GM12878 (cell line): ENCODE measurements at regions not wholly inside any gene's neighbourhood (a gene's known extent, or its start where the extent isn't known, plus 50 kb on each side); places are given as distances from the start of the nearest gene placed in this dataset.

ENCODE experiments used
- ATAC-seq: fragments of 200-7000 bp; cut with Tn5 transposase; 3 replicates; pipeline ENCODE4 v1.9.1; 2020; ENCODE audit warnings: mild to moderate bottlenecking, moderate library complexity
- BruUV-seq: library from RNA; stranded (reverse); fragments of 400-500 nt; replicated peaks from 2 replicates; lab custom pipeline; 2021; lab: Mats Ljungman, UMichigan
- CTCF ChIA-PET: fragments of 300-600 bp; sonication (Branson Sonifier 250); formaldehyde crosslinking; extraction: SDS; loops from one replicate; lab custom pipeline; 2021; ENCODE audit warnings: inconsistent platforms; lab: Yijun Ruan, JAX
- POLR2A ChIA-PET: fragments of 350-600 bp; formaldehyde crosslinking; extraction: SDS; loops from one replicate; lab custom pipeline; 2021; ENCODE audit warnings: inconsistent platforms; lab: Charles Lee
- RAD21 ChIA-PET: fragments of 300-600 bp; sonication (Branson Sonifier 250); formaldehyde crosslinking; loops from one replicate; lab custom pipeline; 2023; ENCODE audit warnings: antibody characterized with exemption; ENCODE audit not compliant: unreplicated experiment; lab: Charles Lee
- SMC1A ChIA-PET: fragments of 300-600 bp; sonication (Branson Sonifier 250); formaldehyde crosslinking; loops from one replicate; lab custom pipeline; 2023; ENCODE audit not compliant: unreplicated experiment, uncharacterized antibody; lab: Charles Lee
- DNase-seq: peaks from one replicate; pipeline ENCODE4 v3.0.0-alpha.2; 2011; ENCODE audit warnings: low read depth, low spot score
- FAIRE-seq: peaks from 3 replicates; lab custom pipeline; 2011; peaks lifted over from hg19 to GRCh38; lab: Jason Lieb, UNC
- H2AFZ ChIP-seq: 2 replicates; pipeline ENCODE4 v1.6.0; 2011; ENCODE audit warnings: low read depth, low read length, control low read depth; ENCODE audit not compliant: control insufficient read depth
- H3K27ac ChIP-seq: 2 replicates; pipeline ENCODE4 v1.5.1; 2011; ENCODE audit warnings: control low read depth; ENCODE audit not compliant: control insufficient read depth, insufficient read depth
- H3K27me3 ChIP-seq, 2 experiments: replicated peaks in 1 of 2; 2 replicates each; pipeline versions ENCODE4 v1.6.0 to v1.6.1; 2011; ENCODE audit warnings: low read length in 1 of 2; ENCODE audit not compliant: control insufficient read depth in 2 of 2, insufficient read depth in 2 of 2
- H3K36me3 ChIP-seq, 2 experiments: 2 replicates each; pipeline ENCODE4 v1.5.1; 2011; ENCODE audit warnings: low read length in 1 of 2; ENCODE audit not compliant: control insufficient read depth in 2 of 2, insufficient read depth in 2 of 2
- H3K4me1 ChIP-seq: 2 replicates; pipeline ENCODE4 v1.6.1; 2011; ENCODE audit warnings: mild to moderate bottlenecking, low read length, moderate library complexity, mixed read lengths; ENCODE audit not compliant: control insufficient read depth, insufficient read depth
- H3K4me2 ChIP-seq: 2 replicates; pipeline ENCODE4 v1.6.0; 2011; ENCODE audit warnings: control low read depth; ENCODE audit not compliant: control insufficient read depth, insufficient read depth
- H3K4me3 ChIP-seq: fragments of 200-600 bp; sonication (generic); 2 replicates; pipeline ENCODE4 v1.5.1; 2016
- H3K79me2 ChIP-seq: 2 replicates; pipeline ENCODE4 v1.6.0; 2011; ENCODE audit warnings: low read length; ENCODE audit not compliant: control insufficient read depth, insufficient read depth
- H3K9ac ChIP-seq: 2 replicates; pipeline ENCODE4 v1.8.0; 2011; ENCODE audit warnings: low read length, control low read depth, mixed read lengths; ENCODE audit not compliant: control insufficient read depth, insufficient read depth
- H3K9me3 ChIP-seq: replicated peaks from 3 replicates; pipeline ENCODE4 v1.5.1; 2011; ENCODE audit warnings: mild to moderate bottlenecking, low read length; ENCODE audit not compliant: control insufficient read depth, insufficient read depth
- H4K20me1 ChIP-seq: 2 replicates; pipeline ENCODE4 v1.6.0; 2011; ENCODE audit not compliant: control insufficient read depth, insufficient read depth
- CHD4 ChIP-seq: fragments of 200-600 bp; sonication (generic); IDR thresholded peaks from 2 replicates; pipeline ENCODE4 v1.6.1; 2016; ENCODE audit warnings: mild to moderate bottlenecking
- KAT2A ChIP-seq: conservative IDR thresholded peaks from 2 replicates; pipeline ENCODE4 v1.6.1; 2011; ENCODE audit warnings: low read depth, low read length; ENCODE audit not compliant: control insufficient read depth
- RUNX3 ChIP-seq: IDR thresholded peaks from 2 replicates; pipeline ENCODE4 v1.6.1; 2012; ENCODE audit warnings: low read length, inconsistent platforms
- WGBS: methylation state at CpG from one replicate; pipeline ENCODE4 v1.1.6; 2016; ENCODE audit warnings: low lambda C conversion rate; ENCODE audit not compliant: insufficient replicate concordance, insufficient coverage; ENCODE audit errors: missing lambda C conversion rate; 5-methylcytosine and 5-hydroxymethylcytosine counted together
- in situ Hi-C: fragments of 300-500 bp; cut with MboI; formaldehyde crosslinking; loops from 9 replicates; pipeline ENCODE4 v1.14.3; 2018; ENCODE audit warnings: mixed read lengths
- intact Hi-C: fragments of 100-400 bp; cut with micrococcal nuclease; formaldehyde crosslinking; loops from one replicate; pipeline ENCODE4 v1.14.2; 2022; ENCODE audit not compliant: unreplicated experiment

- SMC1A ChIA-PET = no interaction called here
- in situ Hi-C loops (no loop called here), intact Hi-C loops (no loop called here)
- POLR2A ChIA-PET = no interaction called here
- Histone ChIP-seq H4K20me1 (no peaks in the 10 kb centered on the region), H3K4me1 (no peaks in the 10 kb centered on the region), H3K4me3 (no peak overlapping the region), H3K27ac (no peak overlapping the region), H3K9me3 (no peaks in the 10 kb centered on the region), H3K9ac (no peak overlapping the region), H3K36me3 (no peaks in the 10 kb centered on the region), H2AFZ (no peak overlapping the region), H3K27me3 (no peaks in the 10 kb centered on the region), H3K79me2 (no peaks in the 10 kb centered on the region), H3K4me2 (no peak overlapping the region)
- BruUV-seq = no TSS peak
- RAD21 ChIA-PET = no interaction called here
- CTCF ChIA-PET = no interaction called here
- no peak for DNase-seq
- FAIRE-seq = no peak
- 11% methylated on average over 2 of the region's 2 CpGs for WGBS
- ATAC-seq = no peak
- no peak for TF ChIP-seq KAT2A
Measured at GRCh38 chr15:29422606-29423005, 153.0 kb upstream of the NSMCE3 start.

- in situ Hi-C loops = no loop called here
- DNase-seq (no peak), FAIRE-seq (no peak), ATAC-seq (peak; percentile 21; the same call in 2 of the 3 replicates)
- Histone ChIP-seq H3K9ac (no peak overlapping the region), H3K4me2 (no peak overlapping the region), H3K9me3 (no peaks in the 10 kb centered on the region), H2AFZ (no peak overlapping the region), H3K4me3 (no peak overlapping the region), H3K79me2 (no peaks in the 10 kb centered on the region), H4K20me1 (no peaks in the 10 kb centered on the region), H3K27ac (no peak overlapping the region), H3K27me3 (no peaks in the 10 kb centered on the region), H3K36me3 (no peaks in the 10 kb centered on the region), H3K4me1 (no peaks in the 10 kb centered on the region)
- SMC1A ChIA-PET = no interaction called here
- intact Hi-C loops = no loop called here
- no TSS peak for BruUV-seq
- POLR2A ChIA-PET = no interaction called here
- CTCF ChIA-PET = no interaction called here
- TF ChIP-seq RUNX3 = peak; percentile 13; the same call in 1 of the 2 replicates
- no peak for TF ChIP-seq CHD4
- RAD21 ChIA-PET = no interaction called here
- 22% methylated on average over 2 of the region's 2 CpGs for WGBS
Measured at GRCh38 chr15:29420188-29420587, 150.6 kb upstream of the NSMCE3 start.
